Nucleus accumbens (tissue), 56 donors: ENCODE measurements at regions not wholly inside any gene's neighbourhood (a gene's known extent, or its start where the extent isn't known, plus 50 kb on each side); places are given as distances from the start of the nearest gene placed in this dataset.
"Not testable (repeated sequence)": the region's sequence is repeated elsewhere in the genome, so short reads cannot be mapped to it uniquely, and the experiment has no call there.

Source experiments
- DNase-seq, 56 donors: peaks; one replicate each; lab custom pipeline; 2025; lab: John Stamatoyannopoulos, UW

DNA sequence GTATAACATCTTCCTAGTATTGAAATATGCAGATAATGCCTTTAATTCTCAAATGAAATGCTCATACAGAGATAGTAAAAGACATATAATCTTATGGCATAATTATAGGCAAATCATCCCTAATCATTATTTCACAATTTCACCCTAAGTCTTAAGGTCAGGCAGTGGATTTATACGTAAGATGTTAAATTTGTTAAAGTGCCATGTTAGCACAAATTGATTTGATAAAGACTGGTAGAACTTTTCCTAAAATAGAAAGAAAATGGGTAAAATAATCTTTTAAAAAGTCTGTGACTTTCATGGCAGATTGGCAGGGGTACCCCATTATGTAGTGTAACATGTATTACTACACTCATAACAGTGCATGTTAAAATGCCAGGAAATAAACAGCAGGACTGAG is 1092.7 kb upstream of the GOT2 start:
- DNase-seq: no peak

DNA sequence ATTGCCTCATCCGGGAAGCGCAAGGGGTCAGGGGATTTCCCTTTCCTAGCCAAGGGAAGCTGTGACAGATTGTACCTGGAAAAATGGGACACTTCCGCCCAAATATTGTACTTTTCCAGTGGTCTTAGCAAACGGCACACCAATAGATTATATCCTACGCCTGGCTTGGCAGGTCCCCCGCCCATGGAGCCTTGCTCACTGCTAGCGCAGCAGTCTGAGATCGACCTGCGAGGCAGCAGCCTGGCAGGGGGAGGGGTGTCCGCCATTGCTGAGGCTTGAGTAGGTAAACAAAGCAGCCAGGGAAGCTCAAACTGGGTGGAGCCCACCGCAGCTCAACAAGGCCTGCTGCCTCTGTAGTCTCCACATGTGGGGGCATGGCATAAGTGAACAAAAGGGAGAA is 1075.4 kb upstream of the GOT2 start:
- DNase-seq: not testable (repeated sequence)

DNA sequence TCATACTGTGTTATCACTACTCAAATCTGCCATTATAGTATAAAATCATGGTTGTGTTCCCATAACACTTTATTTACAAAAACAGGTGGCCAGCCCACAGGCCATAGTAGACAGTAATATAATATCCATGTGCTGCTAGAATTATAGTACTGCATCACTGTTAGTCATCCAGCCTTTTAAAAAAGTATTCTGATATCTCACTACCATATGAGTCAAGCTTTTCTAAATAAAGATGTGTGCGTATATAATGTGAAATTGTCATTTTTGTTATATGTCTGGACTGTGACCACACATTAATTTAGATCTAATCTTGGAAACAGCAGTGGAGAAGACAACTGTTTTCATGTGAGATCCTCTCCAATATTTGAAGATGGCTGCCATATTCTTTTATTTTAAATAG is 1049.1 kb upstream of the GOT2 start:
- no peak for DNase-seq

DNA sequence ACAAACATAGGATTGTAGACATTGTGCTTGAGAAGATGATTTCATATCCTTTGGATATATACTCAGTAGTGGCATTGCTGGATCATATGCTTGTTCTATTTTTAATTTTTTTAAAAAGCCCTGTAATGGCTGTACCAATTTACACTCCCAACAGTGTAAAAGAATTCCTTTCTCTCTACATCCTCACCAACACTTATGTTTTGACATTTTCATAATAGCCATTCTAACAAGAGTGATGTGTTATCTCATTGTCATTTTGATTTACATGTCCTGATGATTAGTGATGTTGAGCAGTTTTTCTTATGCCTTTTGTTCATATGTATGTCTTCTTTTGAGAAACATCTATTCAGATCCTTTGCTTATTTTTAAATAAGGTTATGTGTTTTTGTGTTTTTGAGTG is 1039.2 kb upstream of the GOT2 start:
- no peak for DNase-seq

DNA sequence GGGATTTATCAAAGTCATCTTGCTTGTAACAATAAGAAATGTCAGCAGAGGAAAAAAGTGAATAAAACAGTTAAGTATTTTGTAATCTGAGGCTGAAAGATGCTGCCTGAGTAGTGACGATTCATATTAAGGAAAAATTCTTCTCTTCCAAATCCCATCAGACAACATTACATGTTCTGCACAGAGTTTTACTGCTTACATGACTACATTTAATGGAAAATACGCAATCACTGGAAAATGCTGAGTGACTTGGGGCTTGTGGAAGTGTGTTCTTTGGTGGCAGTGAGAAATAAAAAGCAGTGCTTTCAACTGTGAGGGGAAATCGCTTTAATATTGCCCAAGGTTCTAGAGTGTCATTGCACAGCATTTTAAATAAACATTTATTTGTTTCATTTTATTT is 1025.2 kb upstream of the GOT2 start:
- DNase-seq: no peak

DNA sequence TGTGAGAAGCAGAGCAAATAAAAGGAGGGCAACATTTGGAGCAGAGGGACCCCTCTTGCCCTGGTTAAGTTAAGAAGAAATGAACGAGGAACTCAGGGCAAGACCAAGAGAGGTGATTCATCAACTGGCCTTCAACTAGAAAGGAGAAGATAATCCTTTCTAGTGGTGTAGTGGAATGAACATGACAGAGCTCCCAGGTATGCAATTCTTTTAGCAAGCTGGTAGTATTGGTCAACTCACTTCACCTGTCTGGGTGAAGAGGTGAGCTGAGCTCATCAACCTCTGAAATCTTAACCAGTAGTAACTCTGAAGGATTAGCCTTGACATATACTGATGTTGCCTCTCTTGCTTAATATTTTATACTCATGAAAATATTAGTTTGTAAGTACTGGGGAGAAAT is 1024.7 kb upstream of the GOT2 start:
- no peak for DNase-seq

DNA sequence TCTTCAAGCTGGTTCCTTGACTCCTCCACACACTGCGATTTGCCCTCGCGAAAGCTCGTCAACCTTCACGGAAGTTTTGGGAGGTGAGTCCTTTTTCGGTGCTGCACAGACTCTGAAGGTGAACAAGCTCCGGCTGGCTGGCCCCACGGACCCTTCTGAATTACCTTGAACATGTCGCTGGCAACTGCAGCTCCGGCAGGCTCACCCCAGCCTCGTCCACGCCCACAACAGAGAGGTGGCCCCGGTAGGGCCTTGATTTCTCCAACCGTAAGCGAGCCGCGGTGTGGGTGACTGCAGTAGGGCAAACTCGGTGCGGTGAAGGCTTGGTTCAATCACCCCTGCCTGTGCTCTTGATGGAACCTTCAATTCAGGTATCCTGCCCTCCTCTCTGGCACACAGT is 1020.7 kb upstream of the GOT2 start:
- no peak for DNase-seq

DNA sequence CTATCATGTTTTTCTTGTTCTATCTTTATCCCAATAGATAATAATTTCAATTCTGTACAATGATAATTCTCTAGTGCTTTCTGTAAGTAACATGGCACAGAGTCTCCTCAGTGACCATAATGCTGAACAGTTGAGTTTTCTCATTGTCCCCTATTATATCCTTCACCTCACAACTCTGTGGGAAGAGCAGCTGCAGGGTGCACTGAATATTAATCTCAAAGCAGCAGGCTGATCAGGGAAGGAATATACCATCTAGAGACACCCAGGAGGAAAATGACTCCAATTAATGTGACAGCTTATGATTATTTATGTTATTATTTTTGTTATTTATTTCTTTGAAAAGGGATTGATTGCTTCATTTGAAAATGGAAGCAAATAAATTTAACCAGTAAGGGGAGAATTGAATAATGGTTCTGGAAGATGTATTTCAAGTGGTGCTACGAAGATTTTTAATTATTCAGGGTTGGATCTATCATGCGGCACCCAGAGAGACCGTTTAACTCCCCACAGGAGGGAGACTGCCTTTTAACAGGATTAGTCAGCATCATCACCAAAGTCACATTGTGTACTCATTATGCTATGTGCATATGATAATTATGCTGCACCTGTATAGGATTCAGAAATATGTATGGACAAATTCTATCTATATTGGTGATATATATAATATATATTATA is 1015.7 kb upstream of the GOT2 start:
- DNase-seq: no peak

DNA sequence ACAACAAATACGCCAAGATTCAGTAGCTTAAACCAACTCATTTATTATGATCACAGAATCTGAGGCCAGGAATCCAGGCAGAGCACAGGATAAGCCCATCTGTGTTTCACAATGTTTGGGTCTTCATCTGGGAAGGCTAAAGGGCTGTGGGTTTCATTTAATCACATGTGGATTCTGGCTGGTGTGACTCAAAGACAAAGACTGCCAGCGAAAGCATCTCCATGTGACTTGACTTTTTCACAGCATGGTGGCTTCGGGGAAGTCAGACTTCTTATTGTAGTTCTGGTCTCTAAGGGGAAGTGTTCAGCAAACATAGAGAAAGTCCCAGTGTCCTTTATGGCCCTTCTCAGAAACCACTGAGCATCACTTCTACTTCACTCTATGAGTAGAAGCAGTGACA is 1014.4 kb upstream of the GOT2 start:
- no peak for DNase-seq

DNA sequence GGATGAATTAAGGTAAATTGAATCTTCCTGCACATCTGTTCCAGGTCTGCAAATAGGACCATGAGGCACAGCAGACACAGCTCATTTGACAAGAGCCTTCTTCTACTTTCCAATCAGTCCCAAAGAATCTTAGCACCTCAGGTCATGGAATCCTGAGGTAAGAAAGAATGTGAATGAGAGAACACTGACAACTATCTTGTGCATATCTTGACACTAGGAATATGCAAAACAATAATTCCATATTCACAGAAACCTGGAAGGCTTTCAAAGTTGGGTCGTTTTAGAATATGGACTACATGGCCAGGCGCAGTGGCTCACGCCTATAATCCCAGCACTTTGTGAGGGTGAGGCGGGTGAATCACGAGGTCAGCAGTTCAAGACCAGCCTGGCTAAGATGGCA is 1009.4 kb upstream of the GOT2 start:
- DNase-seq: no peak

DNA sequence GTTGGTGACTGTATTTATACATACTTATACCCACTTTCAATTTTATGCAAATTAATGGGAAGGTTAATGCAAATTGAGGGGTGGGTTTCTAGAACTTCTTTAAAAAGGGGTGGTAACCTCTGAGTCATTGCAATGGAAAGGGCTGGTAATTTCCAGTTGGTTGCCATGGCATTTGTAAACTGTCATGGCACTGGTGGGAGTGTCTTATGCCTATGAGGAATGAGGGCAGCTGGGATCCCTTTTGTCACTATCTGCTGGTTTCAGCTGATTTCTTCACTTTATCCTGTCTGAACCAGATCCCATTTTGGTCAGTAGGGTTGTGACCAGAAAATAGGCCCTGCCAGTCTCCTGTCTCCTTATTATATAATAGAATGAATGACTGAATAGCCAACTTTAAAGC is 1006.7 kb upstream of the GOT2 start:
- no peak for DNase-seq

DNA sequence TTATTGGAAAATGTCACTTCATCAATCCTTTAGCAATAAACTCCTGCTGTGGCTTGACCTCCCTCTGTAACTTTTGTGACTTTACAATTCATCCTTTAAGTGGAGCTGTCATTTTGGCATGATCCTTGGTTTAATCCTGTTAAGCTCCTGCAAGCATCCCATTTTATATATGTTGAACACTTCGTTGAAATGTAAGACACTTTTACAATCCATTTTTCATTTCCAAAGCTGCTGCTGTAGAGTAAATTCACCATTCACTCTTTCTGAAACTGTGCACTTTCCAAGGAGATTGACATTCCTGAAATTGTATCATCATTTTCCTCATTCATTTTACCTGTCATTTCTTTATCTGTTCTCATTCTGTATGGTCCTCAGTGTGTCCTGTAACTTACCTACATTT is 1003.2 kb upstream of the GOT2 start:
- no peak for DNase-seq

DNA sequence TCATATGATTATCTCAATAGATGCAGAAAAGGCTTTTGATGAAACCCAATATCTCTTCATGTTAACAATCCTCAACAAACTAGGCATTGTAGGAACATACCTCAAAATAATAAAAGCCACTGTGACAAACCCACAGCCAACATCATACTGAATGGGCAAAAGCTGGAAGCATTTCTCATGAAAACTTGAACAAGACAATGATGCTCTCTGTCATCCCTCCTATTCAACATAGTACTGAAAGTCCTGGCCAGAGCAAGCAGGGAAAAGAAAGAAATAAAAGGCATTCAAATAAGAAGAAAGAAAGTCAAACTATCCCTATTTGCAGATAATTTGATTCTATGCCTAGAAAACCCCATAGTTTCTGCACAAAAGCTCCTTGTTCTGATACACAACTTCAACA is 999.2 kb upstream of the GOT2 start:
- peak in 2 of 56 donors; percentile 1 to 8 for DNase-seq

DNA sequence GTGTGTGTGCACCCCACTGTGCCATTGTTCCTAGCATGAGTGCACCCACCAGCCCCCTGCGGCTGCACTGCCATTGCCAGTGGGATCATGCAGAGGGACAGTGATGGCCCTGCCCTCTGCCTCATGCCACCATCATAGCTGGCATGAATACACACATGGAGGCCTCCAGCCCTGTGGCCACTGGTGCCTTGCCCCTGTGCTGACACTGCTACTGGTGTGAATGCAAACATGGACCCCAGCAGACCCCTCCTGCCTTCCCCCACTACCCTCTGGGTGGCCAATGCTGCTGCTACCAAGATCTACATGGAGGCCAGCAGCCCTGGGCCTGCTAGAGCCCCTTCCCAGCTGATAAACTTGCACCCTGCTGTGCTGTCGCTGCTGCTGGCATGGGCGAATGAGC is 995.5 kb upstream of the GOT2 start:
- DNase-seq: no peak

DNA sequence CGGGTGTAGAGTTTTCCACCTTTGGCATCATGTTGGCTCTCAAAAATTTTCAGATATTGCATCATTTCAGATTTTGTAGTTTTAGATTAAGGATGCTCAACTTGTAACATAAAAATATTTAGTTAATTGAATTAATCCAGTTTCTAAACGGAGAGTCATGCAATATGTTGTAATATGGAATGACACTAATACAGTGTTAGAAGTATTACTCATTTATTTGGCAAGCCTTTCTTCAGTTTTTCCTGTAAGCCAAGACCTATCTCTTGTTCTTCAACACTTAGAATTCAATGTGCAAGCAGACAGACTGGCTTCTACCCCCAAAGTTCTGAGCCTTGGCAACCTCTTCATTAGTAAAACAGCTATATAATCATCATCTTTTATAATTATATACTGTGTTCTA is 985.0 kb upstream of the GOT2 start:
- no peak for DNase-seq

DNA sequence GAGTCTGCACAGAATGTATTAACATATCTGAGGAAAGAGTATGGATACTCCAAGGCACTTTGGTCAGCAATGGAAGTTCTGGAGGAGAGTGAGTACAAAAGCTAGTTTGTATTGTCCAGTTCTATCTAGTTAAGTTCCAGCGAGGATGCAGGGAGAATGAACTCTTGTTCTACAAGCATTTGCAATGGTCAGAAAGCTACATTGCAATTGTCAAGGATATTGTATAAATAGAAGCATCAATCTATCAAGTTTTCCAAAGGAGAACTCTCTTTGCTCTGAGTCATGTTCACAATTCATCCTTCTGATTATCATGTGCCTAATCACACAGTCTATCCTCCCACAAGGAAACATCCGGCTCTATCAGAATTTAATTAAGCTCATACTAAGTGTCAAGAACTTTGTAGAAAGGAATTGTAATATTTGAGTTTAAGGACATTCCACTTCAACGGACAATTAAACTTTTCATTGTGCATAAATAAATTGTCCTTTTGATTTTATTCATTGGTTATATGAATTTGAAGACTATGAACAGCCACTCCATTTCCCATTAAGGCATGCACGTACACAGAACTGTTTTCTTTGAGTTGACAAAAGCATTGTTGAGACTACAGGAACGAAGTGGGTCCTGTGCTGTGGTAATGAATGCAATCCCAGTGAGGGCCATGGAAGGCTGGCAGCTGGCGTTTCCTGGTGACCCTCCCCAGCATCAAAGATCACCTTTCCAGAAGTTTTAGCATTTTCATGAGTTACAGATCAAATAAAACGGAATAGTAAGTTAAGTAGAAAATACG is 973.5 kb upstream of the GOT2 start:
- no peak for DNase-seq

DNA sequence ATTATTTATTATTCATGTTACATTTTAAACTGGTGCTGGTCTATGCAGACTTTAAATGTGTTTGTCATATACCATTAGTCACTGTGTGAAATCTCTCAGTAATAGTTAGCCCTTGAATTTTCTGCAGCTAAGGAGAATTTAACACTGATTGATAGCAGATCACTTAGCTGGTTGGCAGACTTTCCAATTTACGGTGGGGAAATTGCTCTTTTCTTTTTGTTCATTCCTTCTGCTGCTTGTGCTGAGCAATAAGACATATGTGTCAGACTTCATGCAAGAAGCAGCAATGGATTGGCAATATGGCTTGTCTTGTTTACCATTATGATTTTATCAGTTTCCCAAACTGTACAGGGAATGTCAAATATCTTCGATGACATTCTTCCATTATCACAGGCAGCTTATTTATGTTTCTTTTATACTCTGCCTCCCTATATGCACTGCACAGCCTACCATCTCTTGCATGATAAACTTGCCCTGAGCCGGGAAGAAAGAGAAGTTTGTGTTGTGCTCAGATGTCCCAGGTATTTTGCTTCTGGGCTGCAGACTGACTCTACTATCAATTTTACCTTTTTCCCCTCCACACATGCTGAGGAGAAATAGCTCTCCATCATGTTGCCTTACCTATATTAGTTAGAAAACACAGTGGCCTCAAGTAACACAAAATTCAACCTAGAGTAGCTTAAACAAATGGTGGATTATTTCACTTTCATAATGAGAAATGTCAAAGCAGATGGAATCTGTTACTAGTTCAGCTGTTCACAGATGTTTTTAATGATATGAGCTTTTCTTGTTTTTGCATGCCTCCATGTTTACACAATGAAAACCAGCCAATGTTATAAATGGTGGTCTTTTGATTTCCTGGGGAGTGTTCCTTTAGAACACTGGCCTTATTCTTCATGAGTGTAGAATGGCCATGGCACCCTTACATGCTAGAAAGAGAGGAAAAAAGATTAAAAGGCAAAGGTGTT is 968.1 kb upstream of the GOT2 start:
- no peak for DNase-seq

DNA sequence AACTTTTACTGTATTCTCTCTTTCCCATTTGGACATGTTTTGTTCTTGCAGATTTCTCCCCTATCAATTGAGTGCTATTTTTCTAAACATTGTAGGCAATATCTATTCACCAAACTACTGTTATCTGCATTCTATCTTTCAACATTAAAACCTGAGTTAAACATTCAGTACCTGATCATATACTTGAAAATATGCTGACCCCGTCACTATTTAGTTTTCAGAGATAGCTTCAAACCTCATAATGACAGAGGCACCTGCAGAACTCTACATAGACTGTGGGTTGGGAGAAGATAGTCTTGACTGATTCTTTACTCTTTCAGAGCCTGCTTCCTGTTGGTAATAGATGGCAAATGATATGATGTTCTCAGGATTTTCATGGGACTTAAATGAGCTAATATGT is 965.7 kb upstream of the GOT2 start:
- no peak for DNase-seq

DNA sequence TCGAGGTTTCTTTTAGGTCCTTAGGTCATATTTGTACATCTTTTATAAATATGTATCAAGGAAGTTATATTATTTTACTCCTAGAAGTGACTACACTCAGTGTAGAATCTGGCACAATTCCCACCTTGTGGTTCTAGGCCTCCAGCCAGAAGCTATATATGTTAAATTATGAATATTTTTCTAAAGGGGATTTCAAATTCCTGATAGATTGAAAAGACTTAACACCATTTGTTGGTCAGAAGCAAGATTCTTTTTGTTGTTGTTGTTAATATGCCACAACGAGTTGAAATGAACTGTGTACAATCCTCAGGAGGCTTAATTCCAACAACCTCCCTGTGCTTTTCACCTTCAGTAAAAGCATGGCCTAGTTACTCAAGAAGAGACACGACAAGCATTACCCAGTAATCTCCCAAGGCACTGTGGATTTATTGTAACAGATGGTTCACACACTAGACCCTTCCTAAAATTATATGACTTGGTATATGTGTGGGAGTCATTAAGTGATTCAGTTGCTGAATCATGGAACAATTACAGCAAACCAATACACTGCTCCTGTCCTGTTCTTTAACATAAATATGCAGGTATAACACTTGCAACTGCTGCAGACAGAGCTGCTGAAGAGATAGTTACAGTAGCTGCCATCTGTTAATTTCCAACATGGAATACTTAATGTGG is 964.4 kb upstream of the GOT2 start:
- DNase-seq: no peak

DNA sequence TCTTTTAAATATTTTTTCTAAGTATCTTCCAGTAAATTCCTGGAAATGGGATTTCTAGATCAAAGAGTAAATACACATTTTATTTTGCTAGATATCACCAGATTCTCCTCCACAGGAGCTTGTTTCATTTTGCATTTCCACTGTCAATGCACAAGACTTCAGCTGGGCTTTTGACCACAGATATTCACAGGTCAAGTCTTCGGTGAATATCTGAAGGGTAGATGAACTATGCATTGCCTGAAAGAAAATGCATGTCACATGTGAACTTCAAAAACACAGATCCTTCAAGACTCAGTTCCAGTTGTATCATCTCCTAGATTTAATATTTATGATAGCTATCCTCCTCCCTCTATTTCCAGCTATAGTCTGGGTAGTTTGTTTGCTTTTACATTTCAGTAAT is 963.6 kb upstream of the GOT2 start:
- DNase-seq: no peak

DNA sequence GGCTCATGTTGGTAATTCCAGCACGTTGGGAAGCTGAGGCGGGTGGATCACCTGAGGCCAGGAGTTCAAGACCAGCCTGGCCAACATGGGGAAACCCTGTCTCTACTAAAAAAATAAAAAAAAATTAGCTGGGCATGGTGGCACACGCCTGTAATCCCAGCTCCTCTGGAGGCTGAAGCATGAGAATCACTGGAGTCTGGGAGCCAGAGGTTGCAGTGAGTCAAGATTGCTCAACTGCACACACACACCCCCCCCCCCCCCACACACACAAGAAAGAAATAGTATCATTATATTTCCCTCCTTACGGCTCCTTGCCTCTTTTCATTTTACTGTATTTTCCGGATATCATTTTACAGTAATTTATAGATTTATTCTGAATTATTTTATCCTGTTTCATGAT is 963.1 kb upstream of the GOT2 start:
- no peak for DNase-seq
